ENCODE measurements at regions not wholly inside any gene's neighbourhood (a gene's known extent, or its start where the extent isn't known, plus 50 kb on each side); places are given as distances from the start of the nearest gene placed in this dataset.

GRCh38 chr2:19807866-19808265, 93.9 kb downstream of the TTC32 start:
- no peak for DNase-seq

- no peak for DNase-seq
Measured at GRCh38 chr2:19807346-19807745, 94.4 kb downstream of the TTC32 start.

GRCh38 chr2:19806591-19806990, 95.2 kb downstream of the TTC32 start:
- DNase-seq: no peak

- no peak for DNase-seq
Measured at GRCh38 chr2:19806131-19806530, 95.7 kb downstream of the TTC32 start.

- DNase-seq: no peak
Measured at GRCh38 chr2:19805266-19805665, 96.5 kb downstream of the TTC32 start.

GRCh38 chr2:19804639-19805260, 97.0 kb downstream of the TTC32 start:
- DNase-seq: no peak

- DNase-seq: no peak
Measured at GRCh38 chr2:19802086-19802841, 99.5 kb downstream of the TTC32 start.

GRCh38 chr2:19801367-19802080, 100.3 kb downstream of the TTC32 start:
- DNase-seq: no peak

- no peak for DNase-seq
Measured at GRCh38 chr2:19800796-19801195, 101.0 kb downstream of the TTC32 start.

GRCh38 chr2:19799881-19800780, 101.7 kb downstream of the TTC32 start:
- no peak for DNase-seq

GRCh38 chr2:19797871-19798270, 103.9 kb downstream of the TTC32 start:
- DNase-seq: no peak

- no peak for DNase-seq
Measured at GRCh38 chr2:19797243-19797810, 104.5 kb downstream of the TTC32 start.

- DNase-seq: no peak
Measured at GRCh38 chr2:19796035-19796695, 105.6 kb downstream of the TTC32 start.

- no peak for DNase-seq
Measured at GRCh38 chr2:19793132-19793750, 108.5 kb downstream of the TTC32 start.

- no peak for DNase-seq
Measured at GRCh38 chr2:19790291-19790690, 111.5 kb downstream of the TTC32 start.

GRCh38 chr2:19787134-19787533, 114.6 kb downstream of the TTC32 start:
- DNase-seq: no peak

- no peak for DNase-seq
Measured at GRCh38 chr2:19786408-19787058, 115.2 kb downstream of the TTC32 start.

- DNase-seq: no peak
Measured at GRCh38 chr2:19785867-19786266, 115.9 kb downstream of the TTC32 start.

- no peak for DNase-seq
Measured at GRCh38 chr2:19785447-19785846, 116.3 kb downstream of the TTC32 start.

GRCh38 chr2:19784456-19784855, 117.3 kb downstream of the TTC32 start:
- DNase-seq: no peak

GRCh38 chr2:19783935-19784334, 117.8 kb downstream of the TTC32 start:
- no peak for DNase-seq

Data from CD4-positive, alpha-beta T cell treated with Interleukin-21 for 1 hour (primary cell).